Renal pelvis (tissue), 1 donor: ENCODE measurements at regions not wholly inside any gene's neighbourhood (a gene's known extent, or its start where the extent isn't known, plus 50 kb on each side); places are given as distances from the start of the nearest gene placed in this dataset.

Source experiments
- DNase-seq: peaks from one replicate; pipeline ENCODE4 v3.0.0-alpha.2; 2013

DNA sequence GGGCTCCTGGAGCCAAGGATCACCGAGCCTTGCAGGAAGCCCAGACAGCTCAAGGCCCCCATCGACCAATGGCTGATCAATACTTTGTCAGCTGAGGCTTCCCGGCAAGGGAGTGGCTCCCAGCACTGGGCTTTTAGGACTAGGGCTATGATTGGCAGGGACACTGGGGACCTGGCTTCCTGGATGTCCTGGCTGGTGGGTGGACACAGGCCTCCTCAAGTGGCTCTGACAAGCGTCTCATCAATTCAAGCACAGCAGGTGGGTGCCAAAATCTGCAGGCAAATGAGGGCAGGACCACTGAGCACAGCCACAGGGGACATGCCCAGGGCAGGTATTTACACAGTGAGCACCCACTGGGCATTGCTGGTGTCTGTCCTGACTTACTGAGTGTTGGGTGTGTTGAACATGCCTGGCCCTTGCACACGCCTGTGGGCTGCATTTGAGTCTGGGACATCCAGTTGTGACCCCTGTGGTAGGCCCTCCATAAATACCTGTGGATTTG, 420.1 kb upstream of the SULF2 start:
- no peak for DNase-seq

DNA sequence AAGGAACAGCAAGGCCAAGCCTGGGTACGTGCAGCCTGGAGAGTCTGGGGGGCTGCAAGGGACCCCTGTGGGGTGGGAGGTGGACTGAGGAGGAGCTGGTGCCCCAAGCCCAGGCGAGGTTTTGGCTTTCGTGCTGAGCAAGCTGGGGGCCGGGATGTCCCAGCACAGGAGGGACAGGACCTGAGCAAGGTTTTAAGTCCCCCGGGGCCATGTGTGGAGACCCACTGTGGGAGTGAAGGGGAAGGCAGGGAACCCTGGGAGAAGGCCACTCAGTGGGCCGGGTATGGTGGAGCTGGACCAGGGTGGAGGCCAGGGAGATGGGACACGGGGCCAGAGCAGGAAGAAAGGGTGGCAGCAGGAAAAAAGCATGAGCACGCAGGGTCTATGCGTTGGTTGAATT, 419.2 kb upstream of the SULF2 start:
- no peak for DNase-seq

DNA sequence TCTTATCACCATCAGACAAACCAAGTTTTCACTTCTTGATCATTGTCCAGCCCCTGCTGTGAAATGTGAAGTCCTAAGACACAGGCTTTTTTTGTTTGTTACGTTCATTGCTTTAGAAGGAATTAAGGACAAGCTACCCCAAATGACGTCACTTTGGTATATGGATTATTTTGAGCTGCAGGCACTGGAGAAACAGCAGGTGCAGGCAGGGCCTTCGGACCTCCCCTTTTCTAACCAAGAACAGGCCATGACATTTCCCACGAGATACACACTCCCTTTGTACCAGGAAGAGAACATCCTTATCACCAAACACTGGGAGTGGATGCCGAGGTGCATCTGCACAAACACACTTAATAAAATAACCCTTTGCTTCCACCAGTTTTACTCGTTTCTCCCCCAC, 418.0 kb upstream of the SULF2 start:
- no peak for DNase-seq

- no peak for DNase-seq
These were observed 417.2 kb upstream of the SULF2 start for GRCh38 chr20:48202334-48203113.

- DNase-seq: no peak
These were observed 416.6 kb upstream of the SULF2 start for GRCh38 chr20:48201885-48202284.

DNA sequence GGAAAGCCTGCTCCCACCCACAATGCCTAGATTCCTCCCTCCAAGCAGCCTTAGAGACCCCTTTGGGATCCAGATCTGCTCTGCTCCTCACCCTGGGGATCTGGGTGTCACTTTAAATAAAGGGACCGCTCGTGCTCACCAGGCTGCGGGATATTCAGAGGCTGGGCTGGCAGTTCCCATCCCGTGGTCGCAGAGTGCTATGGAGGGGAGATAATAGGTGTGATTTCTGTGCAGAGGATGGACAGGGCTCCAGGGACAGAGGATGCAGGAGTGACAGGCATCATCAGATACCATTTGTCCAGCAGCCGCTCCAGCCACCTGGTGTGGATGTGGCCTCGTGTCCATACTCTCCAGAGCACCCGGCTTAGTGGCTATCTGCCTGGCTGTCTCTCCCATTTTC, 415.9 kb upstream of the SULF2 start:
- DNase-seq: no peak

GRCh38 chr20:48198929-48199451, 413.7 kb upstream of the SULF2 start:
- peak; percentile 78 for DNase-seq

GRCh38 chr20:48197066-48197465, 411.8 kb upstream of the SULF2 start:
- no peak for DNase-seq

GRCh38 chr20:48196486-48196885, 411.2 kb upstream of the SULF2 start:
- no peak for DNase-seq

GRCh38 chr20:48196001-48196400, 410.7 kb upstream of the SULF2 start:
- DNase-seq: peak; percentile 19

DNA sequence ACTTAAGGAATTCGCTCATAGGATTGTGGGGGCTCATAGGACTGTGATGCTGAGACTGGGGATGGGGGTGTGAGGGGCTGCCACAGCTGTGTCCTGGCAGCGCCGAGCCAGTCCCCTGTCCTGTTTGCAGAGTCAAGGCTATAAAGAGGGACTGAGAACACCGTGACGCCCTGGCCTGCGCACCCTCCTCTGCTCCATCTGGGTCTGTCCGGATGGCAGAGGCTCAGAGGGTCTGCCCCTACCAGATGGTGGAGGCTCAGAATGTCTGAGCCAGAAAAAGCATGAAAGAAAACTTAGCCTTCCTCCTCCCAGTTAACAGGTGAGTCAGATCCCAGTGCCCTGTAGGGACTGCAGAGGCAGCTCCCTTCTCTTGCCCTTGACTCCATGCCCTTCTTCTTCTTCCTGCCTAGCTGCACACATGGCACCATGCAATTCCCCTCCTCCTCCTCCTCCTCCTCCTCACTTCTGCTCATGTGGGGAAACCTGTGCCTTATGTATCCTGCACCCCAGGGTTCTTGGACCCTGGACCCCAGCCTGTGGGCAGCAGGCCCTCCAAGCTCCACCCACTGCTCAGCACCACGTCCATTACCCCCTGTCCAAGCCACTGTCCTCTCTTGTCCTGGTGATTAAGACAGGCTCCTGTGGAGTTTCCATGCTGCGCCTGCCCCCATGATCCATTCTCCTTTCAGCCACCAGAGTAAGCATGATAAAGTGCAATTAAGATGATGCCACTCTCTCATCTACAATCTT, 410.0 kb upstream of the SULF2 start:
- no peak for DNase-seq

DNA sequence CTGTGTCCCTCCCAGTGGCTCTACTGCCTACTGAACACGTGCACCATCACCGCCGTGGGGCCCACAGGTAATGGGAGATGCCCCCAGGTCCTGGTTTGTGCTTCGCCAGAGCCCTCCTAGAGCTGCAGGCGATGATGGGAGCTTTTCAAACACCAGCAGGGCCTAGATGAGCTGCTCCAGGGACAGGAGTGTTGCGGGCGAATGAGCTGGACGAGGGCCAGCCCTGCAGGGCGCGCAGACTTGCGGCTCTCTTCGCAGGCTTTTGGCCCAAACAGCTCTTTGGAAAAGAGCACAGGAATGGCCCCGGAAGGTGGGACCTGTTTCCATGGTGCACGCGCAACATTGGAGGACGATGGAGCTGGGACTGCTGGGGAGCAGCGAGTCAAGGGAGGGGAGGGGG, 409.3 kb upstream of the SULF2 start:
- peak; percentile 24 for DNase-seq

DNA sequence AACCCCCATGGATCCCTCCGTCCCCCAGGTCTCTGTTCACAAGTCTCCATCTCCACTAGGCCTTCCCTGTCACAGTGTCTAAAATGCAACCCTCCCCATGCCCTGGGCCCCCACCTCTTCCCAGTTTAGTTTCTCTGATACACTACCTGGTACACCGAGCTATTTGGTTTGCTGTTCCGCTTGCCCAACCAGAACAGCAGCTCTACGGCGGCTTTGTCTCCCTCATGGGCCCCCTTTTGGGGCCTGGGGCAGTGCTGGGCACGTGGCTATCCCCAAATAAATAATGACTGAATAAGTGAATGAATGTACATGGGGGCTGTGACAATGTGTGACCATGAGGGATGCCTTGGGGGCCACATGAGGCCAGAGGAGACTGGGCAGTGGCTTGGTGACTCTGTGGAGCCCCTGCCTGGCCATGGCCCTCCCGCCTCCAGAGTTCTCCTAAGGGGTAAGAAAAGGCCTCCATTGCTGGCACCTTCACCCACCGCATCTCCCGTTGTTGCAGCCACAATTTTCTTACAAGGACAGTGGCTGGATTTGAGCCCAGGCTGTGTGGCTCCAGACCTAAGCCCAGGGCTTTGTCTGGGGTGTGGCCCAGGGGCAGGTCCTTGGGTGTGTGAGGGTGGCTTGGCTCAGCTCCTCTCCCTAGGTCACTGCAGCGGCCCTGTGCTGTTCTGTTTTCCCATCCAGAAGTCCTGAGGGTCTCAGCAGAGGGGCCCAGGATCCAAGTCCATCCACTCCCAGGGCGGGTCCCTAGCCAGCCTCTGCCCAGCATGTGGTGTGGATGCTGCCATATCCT, 408.5 kb upstream of the SULF2 start:
- DNase-seq: no peak

GRCh38 chr20:48192109-48192508, 406.8 kb upstream of the SULF2 start:
- no peak for DNase-seq

DNA sequence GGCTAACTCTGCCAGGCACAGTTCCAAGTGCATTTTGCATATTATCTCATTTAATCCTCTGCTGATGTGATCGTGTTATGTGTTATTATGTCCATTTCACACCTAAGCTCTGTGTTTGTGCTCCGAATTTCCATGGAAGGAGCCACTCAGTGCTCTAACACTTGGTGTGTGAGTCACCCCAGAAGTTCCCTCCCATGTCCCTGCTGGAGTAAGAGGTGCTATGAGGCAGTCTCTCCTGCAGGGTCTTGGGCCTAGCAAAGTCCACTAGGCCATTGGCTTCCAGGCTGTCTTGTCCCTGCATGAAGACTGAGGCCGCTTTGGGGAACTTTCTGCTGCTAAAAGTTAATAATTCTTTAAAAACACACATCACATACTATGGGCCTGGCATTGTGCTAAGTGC, 405.9 kb upstream of the SULF2 start:
- DNase-seq: no peak

- DNase-seq: no peak
These were observed 405.5 kb upstream of the SULF2 start for GRCh38 chr20:48190757-48191156.

DNA sequence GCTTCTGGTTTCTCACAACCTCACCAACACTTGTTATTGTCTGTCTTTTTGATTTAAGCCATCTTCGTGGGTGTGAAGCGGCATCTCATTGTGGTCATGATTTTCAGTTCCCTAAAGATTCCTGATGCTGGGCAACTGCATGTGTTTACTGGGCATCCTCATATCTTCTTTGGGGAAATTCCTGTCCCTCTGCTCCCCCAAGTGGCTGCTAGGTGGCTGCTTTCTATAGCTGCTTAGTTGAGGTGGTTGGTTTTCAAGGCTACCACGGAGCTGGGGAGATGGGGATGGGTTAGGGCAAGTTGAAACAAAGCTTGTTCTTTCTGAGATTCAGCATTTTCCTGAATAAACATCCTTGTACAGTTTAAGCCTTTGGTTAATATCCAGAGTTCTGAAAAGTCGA, 403.9 kb upstream of the SULF2 start:
- no peak for DNase-seq

GRCh38 chr20:48187851-48188250, 402.6 kb upstream of the SULF2 start:
- no peak for DNase-seq

DNA sequence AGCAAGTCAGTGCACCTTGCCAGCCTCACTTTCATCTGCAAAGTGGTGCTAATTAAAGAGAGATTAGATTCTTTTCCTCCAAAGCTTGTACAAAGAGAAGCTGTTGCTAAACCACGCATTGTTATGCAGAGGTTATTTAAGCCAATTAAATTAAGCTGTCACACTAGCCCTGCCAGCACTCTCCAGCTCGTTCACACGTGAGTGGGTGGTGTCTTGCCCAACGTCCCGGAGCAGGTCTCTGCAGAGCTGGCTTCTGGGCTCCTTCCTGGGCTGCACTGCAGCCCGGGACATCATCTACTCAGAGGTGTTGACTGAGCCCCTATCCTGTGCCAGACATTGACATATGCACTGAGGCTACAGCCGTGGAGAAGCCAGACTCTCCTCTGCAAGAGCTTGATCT, 401.6 kb upstream of the SULF2 start:
- no peak for DNase-seq

DNA sequence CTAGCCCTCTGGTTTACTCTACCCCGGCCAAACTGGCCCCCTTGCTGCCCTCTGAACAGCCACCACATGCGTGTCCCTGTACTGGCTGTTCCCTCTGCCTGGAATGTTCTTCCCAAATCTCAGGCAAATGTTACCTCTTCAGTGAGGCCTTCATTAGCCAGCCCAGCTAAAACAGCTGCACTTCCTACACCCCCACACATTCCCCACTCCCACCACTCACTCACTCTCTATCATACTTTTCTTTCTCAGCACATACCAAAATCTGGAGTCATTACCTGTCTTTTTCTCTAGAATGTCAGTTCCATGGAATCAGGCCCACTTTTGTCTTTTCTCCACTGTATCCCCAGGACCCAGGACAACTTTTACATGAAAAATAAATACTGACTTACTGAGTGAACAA, 401.2 kb upstream of the SULF2 start:
- DNase-seq: peak; percentile 21

- DNase-seq: no peak
These were observed 398.9 kb upstream of the SULF2 start for GRCh38 chr20:48184229-48184628.

GRCh38 chr20:48181261-48181935, 396.1 kb upstream of the SULF2 start:
- no peak for DNase-seq
